HG03066 (cell line): ENCODE measurements at regions not wholly inside any gene's neighbourhood (a gene's known extent, or its start where the extent isn't known, plus 50 kb on each side); places are given as distances from the start of the nearest gene placed in this dataset.
"Not testable (repeated sequence)": the region's sequence is repeated elsewhere in the genome, so short reads cannot be mapped to it uniquely, and the experiment has no call there.

Experiments used
- ATAC-seq: cut with Tn5 transposase; IDR thresholded peaks from one replicate; pipeline ENCODE4 v1.9.1; 2021; ENCODE audit warnings: low read depth; ENCODE audit not compliant: unreplicated experiment

DNA sequence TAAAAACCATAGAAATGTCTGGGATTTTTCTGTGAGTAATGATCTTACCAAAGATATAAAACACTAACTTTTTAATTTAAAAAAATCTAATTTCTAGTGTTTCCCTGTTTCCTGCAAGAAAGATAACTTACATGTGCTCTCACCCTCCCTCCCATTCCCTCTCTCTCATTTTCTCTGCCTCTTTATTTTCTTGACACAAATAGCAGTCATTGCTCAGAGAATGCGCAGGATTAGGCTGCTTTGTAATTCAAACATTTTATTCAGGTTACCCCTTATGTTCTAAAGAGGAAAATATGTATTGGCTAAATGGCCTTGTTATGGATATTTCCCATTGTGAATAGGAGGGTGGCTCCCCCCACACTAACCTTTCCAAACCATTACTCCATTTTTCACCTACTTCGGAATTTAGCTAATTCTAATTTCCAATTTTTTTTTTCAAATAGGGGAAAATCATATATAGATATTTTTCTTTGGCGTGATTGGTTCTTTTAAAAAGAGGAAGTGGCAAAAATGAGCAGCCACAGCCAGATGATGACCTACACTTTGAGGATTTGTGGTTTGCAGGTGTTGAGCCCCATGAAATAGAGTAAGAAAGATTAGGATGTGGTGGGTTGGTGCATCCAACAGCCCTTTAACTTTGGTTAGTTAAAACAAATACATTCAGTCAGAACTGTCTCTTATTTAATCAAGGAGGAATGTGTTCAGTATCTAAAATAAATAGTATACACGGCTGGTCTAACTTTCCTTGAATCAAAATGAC is 554.4 kb downstream of the IGSF11 start:
- no peak for ATAC-seq

DNA sequence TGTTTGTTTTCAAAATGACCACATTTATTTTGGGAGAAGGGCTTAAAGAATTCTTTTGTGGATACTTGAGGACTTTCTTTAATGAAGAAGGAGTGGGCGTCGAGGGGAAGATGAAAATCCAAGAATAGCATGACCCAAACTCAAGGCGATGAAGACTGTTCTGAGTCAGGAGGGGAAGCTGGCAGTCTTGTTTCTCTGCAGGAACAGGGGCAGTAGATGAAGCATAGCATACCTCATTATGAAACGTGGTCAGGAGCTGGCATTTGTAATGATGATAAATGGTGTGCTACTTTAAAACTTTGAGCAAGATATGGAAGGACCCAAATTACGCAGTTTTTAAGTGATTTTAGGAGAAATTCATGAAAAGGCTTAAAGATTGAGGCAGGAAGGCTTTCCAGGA is 549.0 kb downstream of the IGSF11 start:
- no peak for ATAC-seq

DNA sequence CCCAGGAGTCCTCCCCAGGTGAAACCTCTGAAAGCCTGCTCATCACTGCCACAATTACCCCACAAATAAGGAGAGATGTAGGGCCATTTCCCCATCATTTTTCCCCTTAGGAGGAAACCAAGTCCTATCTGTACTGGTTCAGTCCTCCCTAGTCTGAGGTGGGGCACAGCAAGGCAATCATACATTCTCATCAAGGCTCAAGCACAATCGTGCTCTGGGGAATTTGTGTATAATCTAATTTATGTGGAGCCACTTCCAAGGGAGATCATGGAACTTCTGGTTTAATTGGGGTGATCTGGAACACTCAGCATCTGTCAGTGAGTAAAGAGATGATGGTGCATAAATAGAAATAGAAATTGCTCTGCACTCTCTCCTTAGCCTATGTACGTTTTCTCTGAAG is 546.9 kb downstream of the IGSF11 start:
- no peak for ATAC-seq

GRCh38 chr3:118488732-118489131 is 545.9 kb downstream of the IGSF11 start:
- ATAC-seq: no peak

DNA sequence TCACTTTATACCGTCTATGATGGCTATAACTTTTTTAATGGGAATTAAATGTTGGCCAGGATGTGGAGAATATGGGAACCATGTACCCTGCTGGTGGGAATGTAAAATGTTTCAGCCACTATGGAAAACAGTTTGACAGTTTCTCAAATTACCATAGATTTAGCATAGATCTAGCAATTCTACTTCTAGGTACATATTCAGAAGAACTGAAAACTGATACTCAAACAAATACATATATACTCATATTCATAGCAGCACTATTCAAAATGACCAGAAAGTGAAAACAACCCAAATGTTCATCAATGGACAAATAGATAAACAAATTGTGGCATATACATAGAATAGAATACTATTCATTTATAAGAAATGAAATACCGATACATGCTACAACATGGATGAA is 539.4 kb downstream of the IGSF11 start:
- ATAC-seq: no peak

DNA sequence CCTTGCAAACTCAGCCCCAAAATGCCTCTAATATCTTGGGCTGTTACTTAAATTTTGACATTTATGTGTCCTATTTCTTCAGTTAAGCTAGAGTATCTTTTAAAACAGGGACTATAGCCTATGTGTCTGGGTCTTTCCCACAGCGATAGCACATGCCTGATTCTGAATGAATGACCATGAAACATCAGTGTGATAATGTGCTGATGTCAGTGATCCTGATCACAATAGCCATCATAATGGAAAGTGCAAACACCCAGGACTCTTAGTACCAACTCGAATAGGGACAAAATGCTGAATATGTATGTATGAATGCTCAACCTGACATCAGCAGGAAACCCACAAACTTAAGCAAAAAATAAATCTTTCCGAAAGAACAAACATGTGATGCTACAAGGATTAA is 537.4 kb downstream of the IGSF11 start:
- ATAC-seq: no peak

GRCh38 chr3:118501152-118501551 is 533.5 kb downstream of the IGSF11 start:
- no peak for ATAC-seq

DNA sequence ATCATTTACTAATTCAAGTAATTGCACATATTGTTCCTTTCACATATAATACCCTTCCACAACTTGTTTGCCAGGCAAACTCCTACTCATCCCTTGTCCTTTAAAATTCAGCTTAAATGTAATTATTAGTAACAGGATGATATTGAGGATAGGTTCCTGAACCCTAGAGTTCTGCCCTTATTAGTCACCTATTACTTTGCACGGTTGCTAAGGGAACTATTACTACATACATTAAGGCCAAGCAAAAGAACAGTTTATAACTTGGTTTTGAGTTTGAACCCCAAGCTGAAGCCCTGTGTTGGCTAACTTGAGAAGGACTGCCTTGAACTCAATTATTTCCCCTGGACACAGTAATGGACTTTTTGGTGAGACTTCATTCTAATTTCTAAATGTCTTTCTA is 529.7 kb downstream of the IGSF11 start:
- ATAC-seq: no peak

DNA sequence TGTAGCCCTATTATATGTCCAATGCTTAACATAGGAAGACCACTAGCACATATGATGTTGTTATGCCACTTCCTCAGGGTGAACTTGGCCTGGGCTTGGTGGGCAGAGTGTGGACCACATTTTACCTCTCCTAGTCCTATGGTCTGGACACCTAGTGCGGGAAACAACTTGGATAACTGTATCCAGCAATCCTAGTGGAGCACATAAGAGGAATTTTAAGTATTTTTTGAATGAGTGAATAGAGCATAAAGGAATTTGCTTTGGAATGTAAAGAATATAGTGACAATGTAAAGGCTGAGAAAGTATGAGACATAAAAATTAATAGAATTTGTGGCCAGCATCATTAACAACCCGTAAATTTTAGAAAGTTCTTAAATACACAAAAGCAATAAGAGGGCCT is 528.9 kb downstream of the IGSF11 start:
- ATAC-seq: no peak

- ATAC-seq: no peak
Observed at GRCh38 chr3:118511402-118511801, 523.2 kb downstream of the IGSF11 start.

DNA sequence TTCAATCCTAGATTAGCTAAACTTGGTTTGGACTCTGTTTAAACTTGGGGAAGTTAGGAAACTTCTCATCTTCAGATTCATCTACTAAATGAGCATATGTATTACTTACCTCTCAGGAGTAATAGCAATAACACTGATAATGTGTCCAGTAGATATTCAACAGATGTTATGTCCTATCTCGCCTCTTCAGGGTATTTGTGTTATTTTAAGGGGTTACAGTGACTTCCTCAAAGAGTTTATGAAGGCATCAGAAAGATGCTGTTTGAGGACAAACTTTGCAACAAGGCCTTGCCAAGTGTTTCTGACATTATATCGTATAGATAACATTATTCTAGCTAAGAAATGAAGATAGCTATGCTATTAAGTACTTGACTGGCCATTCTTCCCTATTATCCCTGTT is 522.3 kb downstream of the IGSF11 start:
- ATAC-seq: no peak

DNA sequence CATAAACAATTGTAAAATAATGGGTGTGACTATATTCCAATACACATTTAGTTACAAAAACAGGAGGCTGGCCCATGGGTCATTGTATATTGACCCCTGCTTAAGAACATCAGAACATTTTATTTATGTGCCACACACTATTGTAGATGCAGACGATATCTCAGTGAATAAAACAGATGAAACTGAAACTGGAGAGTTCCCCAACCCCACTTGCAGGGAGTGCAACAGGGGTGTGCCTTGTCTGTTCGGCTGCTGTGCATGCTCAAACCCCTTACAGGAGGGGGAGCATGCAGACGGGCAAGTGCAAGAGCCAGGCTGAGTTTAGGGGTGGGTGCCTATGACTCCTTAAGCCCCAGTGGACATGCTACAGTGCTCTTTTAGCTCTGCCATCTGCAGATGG is 509.6 kb downstream of the IGSF11 start:
- ATAC-seq: no peak

DNA sequence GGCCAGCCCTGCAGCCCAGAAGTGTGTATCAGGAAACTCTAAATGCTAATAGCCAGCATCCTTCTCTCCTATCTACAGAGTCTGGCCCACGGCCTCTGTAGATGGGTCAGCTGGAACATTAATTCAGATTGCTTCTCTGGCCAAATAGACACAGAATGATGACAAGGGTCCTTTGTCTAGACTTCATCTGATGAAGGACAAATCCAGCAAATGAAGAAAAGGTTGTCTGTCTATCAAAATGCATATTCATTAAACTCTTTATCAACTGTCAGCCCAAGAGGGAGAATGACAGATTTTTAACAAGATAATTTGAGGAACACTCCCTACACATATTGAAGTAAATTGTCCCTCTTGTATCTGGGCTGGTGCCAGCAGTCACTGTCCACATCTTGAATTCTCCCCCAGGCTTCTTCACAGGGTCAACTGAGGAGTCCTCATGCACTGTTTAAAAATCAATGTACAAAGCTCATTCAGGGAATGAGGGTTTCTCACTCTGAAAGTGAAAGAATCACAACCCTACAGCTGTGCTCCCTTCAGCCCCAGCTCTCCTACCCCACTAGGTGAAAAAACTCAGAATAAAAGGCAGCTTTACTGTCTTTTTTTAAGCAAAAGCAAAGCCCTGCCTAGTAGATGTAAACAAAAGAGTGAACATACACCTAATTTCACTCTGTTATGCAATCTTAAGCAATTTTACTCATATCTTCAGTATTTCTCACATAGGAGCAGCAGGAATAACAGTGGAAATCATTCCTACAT is 507.7 kb downstream of the IGSF11 start:
- no peak for ATAC-seq

DNA sequence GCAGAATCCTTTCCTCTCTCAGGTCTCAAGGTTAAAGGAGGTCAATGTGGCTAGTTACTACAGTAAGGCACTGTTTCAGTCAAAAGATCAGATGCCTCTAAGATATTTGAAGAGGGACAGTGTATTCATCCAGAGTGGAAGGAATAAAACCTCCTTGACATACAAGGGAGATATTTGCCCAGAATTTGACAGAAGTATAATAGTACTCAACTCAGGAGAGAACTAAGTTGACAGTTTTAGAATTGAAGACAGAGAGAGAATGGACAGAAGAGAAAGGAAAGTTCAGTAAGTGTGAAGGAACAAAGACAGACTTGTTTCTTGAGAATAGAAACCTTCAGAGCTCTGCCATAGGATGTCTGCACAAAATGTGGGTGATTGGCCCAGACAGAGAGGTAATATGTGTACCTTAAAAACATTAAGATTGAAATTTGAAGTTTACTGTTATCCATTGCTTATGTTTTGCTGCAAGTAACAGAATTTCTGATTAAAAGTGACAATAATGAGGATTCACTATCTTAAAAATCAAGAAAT is 507.1 kb downstream of the IGSF11 start:
- no peak for ATAC-seq

- ATAC-seq: no peak
Observed at GRCh38 chr3:118529554-118529953, 505.1 kb downstream of the IGSF11 start.

GRCh38 chr3:118530350-118530922 is 504.2 kb downstream of the IGSF11 start:
- ATAC-seq: no peak

GRCh38 chr3:118530927-118531356 is 503.7 kb downstream of the IGSF11 start:
- not testable (repeated sequence) for ATAC-seq

GRCh38 chr3:118531816-118532215 is 502.8 kb downstream of the IGSF11 start:
- no peak for ATAC-seq

DNA sequence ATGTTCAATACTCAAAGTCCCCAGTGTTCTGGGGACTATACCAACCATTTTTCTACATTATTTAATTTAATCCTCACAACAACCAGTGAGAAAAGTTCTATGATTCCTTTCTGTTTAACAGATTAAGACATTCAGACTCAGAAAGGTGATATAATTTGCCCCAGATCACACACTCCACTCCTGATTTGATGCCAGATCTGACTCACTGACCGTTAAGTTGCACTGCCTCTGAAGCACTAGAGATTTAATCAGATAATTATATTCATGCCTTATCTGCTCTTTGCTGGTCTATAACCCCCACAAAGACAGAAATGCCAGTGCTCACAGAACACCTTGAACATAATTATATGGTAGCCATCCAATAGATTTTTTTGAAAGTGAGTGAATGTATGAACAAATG is 501.0 kb downstream of the IGSF11 start:
- no peak for ATAC-seq

GRCh38 chr3:118534519-118534918 is 500.1 kb downstream of the IGSF11 start:
- no peak for ATAC-seq

- no peak for ATAC-seq
Observed at GRCh38 chr3:118536764-118537163, 497.9 kb downstream of the IGSF11 start.
